NB4 (cell line): ENCODE measurements at regions not wholly inside any gene's neighbourhood (a gene's known extent, or its start where the extent isn't known, plus 50 kb on each side); places are given as distances from the start of the nearest gene placed in this dataset.
"Not testable (repeated sequence)": the region's sequence is repeated elsewhere in the genome, so short reads cannot be mapped to it uniquely, and the experiment has no call there.

Source experiments
- DNase-seq: peaks from one replicate; pipeline ENCODE4 v3.0.0; 2010; ENCODE audit warnings: low read depth
- H3K4me3 ChIP-seq: one replicate; pipeline ENCODE4 v1.5.1; 2011; ENCODE audit warnings: mild to moderate bottlenecking, low read depth, low read length, moderate library complexity
- CTCF ChIP-seq: IDR thresholded peaks from one replicate; pipeline ENCODE4 v1.5.1; 2012; ENCODE audit warnings: low read depth, low read length
- MAX ChIP-seq: IDR thresholded peaks from 2 replicates; pipeline ENCODE4 v1.6.1; 2011; ENCODE audit warnings: low read depth, low read length
- MYC ChIP-seq: IDR thresholded peaks from 2 replicates; pipeline ENCODE4 v1.6.1; 2011; ENCODE audit warnings: low read depth, low read length
- POLR2A ChIP-seq: IDR thresholded peaks from 2 replicates; pipeline ENCODE4 v1.6.1; 2011; ENCODE audit warnings: mild to moderate bottlenecking; ENCODE audit not compliant: insufficient read length; ENCODE audit errors: extremely low read depth

GRCh38 chr5:33129309-33129708 lies 311.5 kb upstream of the TARS1 start:
- no peak overlapping the region for H3K4me3 ChIP-seq
- peak; percentile 47 for DNase-seq
- TF ChIP-seq MYC (no peak), POLR2A (no peak), MAX (no peak), CTCF (no peak)

GRCh38 chr5:33136785-33137184 lies 304.0 kb upstream of the TARS1 start:
- H3K4me3 ChIP-seq, result no peak overlapping the region
- TF ChIP-seq MAX, result no peak
- no peak for TF ChIP-seq CTCF
- TF ChIP-seq POLR2A, result no peak
- no peak for TF ChIP-seq MYC
- DNase-seq, result no peak

- DNase-seq, result not testable (repeated sequence)
Measured at GRCh38 chr5:33138145-33138544, 302.6 kb upstream of the TARS1 start.

GRCh38 chr5:33143405-33144123 lies 297.2 kb upstream of the TARS1 start:
- no peak overlapping the region for H3K4me3 ChIP-seq
- no peak for DNase-seq
- no peak for TF ChIP-seq MAX
- no peak for TF ChIP-seq MYC
- no peak for TF ChIP-seq CTCF
- TF ChIP-seq POLR2A, result no peak

More at GRCh38 chr5:33138145-33138544, 302.6 kb upstream of the TARS1 start:
- not testable (repeated sequence) for H3K4me3 ChIP-seq

GRCh38 chr5:33146881-33147280 lies 293.9 kb upstream of the TARS1 start:
- TF ChIP-seq MAX (no peak), POLR2A (no peak), CTCF (no peak), MYC (no peak)
- H3K4me3 ChIP-seq, result no peak overlapping the region
- no peak for DNase-seq

- no peak for DNase-seq
- no peak for TF ChIP-seq MYC
- TF ChIP-seq CTCF, result no peak
- no peak for TF ChIP-seq POLR2A
- no peak for TF ChIP-seq MAX
- no peak overlapping the region for H3K4me3 ChIP-seq
Measured at GRCh38 chr5:33148076-33148513, 292.7 kb upstream of the TARS1 start.
